ENCODE measurements at regions not wholly inside any gene's neighbourhood (a gene's known extent, or its start where the extent isn't known, plus 50 kb on each side); places are given as distances from the start of the nearest gene placed in this dataset.

DNA sequence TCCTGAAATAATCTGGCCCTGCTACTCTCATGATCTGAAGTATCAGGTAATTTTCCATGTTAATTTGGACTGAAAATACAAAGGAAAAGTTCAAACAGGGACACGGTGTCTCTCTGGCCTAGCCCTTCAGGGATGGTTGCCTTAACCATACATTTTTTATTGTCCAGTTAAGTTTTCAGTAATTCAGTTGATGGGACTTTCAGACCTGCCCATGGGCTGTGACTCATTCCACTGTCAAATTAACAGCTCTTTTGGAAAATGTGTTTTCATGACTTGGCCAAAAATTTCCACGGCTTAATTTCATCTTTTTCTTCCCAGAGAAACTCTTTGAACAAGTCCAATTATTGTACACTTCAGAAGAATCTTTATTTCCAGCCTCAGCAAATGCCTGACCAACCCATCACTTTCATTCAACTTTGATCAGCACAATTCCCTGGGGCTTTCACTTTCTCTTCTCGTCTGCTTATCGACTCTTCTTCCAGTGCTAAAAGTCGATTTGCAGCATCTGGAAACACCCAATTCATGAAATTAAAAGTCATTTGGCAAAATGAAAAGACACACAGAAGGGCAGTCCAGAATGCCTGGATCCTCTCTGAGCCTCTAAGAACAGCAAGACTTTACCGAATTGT, 293.9 kb downstream of the RAB28 start:
- Histone ChIP-seq H3K36me3 (no peaks in the 10 kb centered on the region), H3K27ac (no peak overlapping the region), H3K27me3 (no peaks in the 10 kb centered on the region), H3K4me1 (no peaks in the 10 kb centered on the region), H3K9ac (ENCODE audit: low read depth in 2 of 2, low read length in 2 of 2) (no peak overlapping the region), H3K4me3 (no peak overlapping the region), H3K9me3 (no peaks in the 10 kb centered on the region)
- DNase-seq: no peak
- intact Hi-C loops (cut with DNase I): no loop called here
- TF ChIP-seq CTCF (IDR thresholded peaks at IDR 0.05): no peak

DNA sequence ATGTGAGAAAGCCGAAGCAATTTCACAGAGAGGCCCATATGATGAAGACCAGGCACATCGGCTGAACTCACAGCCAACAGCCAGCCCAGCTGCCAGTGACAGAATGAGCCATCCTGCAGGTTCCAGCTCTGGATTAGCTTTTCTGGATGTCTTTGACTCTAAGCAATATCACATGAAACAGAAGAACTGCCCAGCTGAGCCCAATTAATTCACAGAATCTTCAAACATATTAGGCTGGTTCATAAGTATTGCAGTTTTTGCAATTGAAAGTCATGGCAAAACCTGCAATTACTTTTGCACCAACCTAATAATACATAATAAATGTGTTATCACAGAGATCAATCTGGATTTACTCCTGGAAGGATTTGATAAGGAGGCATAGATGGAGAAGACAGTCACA, 299.9 kb downstream of the RAB28 start:
- H3K4me3 ChIP-seq: no peak overlapping the region
- H3K9ac ChIP-seq (ENCODE audit: low read depth in 2 of 2, low read length in 2 of 2): no peak overlapping the region
- no peak overlapping the region for H3K27ac ChIP-seq
- H3K4me1 ChIP-seq: no peaks in the 10 kb centered on the region
- intact Hi-C loops (cut with DNase I): no loop called here
- H3K36me3 ChIP-seq: no peaks in the 10 kb centered on the region
- no peak for DNase-seq
- TF ChIP-seq CTCF (IDR thresholded peaks at IDR 0.05): no peak
- H3K9me3 ChIP-seq: no peaks in the 10 kb centered on the region
- H3K27me3 ChIP-seq: no peaks in the 10 kb centered on the region

DNA sequence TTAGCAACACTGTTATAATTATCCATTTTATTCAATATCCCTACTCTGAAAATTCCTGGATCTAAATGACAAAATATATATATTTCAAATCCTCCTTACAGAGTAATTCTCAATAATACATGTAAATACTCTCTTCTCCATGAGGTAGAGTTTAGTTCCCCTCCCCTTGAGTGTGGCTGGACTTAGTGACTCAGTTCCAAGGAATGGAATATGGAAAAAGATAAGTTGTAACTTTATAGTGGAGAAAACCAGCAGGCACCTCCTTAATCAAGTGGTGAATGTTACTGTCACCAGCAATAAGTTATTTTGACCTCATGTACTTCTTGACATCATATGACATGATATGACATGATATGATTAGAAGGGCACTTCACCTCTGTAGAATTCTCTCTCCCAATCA, 302.0 kb downstream of the RAB28 start:
- Histone ChIP-seq H3K27ac (no peak overlapping the region), H3K27me3 (no peaks in the 10 kb centered on the region), H3K9ac (ENCODE audit: low read depth in 2 of 2, low read length in 2 of 2) (no peak overlapping the region), H3K36me3 (no peaks in the 10 kb centered on the region), H3K4me1 (no peaks in the 10 kb centered on the region), H3K4me3 (no peak overlapping the region), H3K9me3 (no peaks in the 10 kb centered on the region)
- no peak for DNase-seq
- intact Hi-C loops (cut with DNase I): no loop called here
- no peak for TF ChIP-seq CTCF (IDR thresholded peaks at IDR 0.05)

DNA sequence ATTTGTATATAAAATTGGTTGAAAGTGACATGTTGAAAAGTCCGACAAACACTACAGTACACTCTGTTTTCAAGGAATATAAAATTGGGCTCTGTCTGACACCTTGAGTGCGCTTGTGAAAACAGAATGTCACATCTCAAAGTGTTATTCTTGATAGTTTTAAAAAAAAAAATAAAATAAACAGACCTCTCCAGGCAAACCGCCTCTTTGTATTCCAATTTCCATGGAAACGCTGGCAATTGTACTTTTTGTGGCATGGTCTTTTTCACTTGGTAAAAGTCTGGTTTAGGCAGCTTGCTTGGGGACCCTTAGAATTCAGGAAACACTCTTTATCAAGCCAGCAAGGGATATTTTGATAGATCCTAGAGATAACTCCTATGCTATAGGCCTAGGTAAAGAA, 302.5 kb downstream of the RAB28 start:
- Histone ChIP-seq H3K9ac (ENCODE audit: low read depth in 2 of 2, low read length in 2 of 2) (no peak overlapping the region), H3K9me3 (no peaks in the 10 kb centered on the region), H3K4me1 (no peaks in the 10 kb centered on the region), H3K27ac (no peak overlapping the region), H3K27me3 (no peaks in the 10 kb centered on the region), H3K36me3 (no peaks in the 10 kb centered on the region), H3K4me3 (no peak overlapping the region)
- TF ChIP-seq CTCF (IDR thresholded peaks at IDR 0.05): no peak
- intact Hi-C loops (cut with DNase I): no loop called here
- no peak for DNase-seq

DNA sequence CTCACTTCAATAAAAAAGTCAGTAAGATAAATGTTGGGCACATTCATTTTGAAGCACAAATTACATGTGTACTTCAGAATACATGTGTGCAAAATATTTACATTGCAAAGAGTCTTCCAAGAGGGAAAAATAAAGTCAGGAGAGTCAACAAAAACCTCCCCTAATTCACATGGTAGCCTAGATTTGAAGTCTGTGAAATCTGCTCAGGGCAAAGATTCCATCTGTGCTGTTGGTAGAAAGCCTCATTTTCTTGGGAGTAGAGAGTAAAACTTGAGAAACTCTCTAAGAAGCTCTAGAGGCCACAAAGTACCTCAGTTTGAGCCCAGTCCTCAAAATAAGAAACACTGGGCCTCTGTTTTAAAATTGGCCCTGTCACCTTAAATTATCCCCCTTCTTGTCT, 303.4 kb downstream of the RAB28 start:
- Histone ChIP-seq H3K4me3 (no peak overlapping the region), H3K9ac (ENCODE audit: low read depth in 2 of 2, low read length in 2 of 2) (no peak overlapping the region), H3K36me3 (no peaks in the 10 kb centered on the region), H3K27me3 (no peaks in the 10 kb centered on the region), H3K9me3 (no peaks in the 10 kb centered on the region), H3K27ac (no peak overlapping the region), H3K4me1 (no peaks in the 10 kb centered on the region)
- no peak for TF ChIP-seq CTCF (IDR thresholded peaks at IDR 0.05)
- DNase-seq: no peak
- intact Hi-C loops (cut with DNase I): no loop called here

Data from colonic mucosa (tissue), 4 donors.